Ishikawa (cell line): ENCODE measurements at regions not wholly inside any gene's neighbourhood (a gene's known extent, or its start where the extent isn't known, plus 50 kb on each side); places are given as distances from the start of the nearest gene placed in this dataset.

ENCODE experiments used
- EP300 ChIP-seq: IDR thresholded peaks from 2 replicates; pipeline ENCODE4 v1.6.1; 2012; ENCODE audit warnings: borderline replicate concordance
- RAD21 ChIP-seq: IDR thresholded peaks from 2 replicates; pipeline ENCODE4 v1.6.1; 2012; ENCODE audit warnings: low read depth
- REST ChIP-seq: IDR thresholded peaks from 2 replicates; pipeline ENCODE4 v1.6.1; 2012; ENCODE audit warnings: low read depth, mild to moderate bottlenecking
- TAF1 ChIP-seq: IDR thresholded peaks from 2 replicates; pipeline ENCODE4 v1.6.1; 2012; ENCODE audit warnings: low read depth, mild to moderate bottlenecking
- TCF12 ChIP-seq: IDR thresholded peaks from 2 replicates; pipeline ENCODE4 v1.6.1; 2012; ENCODE audit warnings: low read depth
- TEAD4 ChIP-seq: IDR thresholded peaks from 2 replicates; pipeline ENCODE4 v1.6.1; 2012
- ZBTB7A ChIP-seq: IDR thresholded peaks from 2 replicates; pipeline ENCODE4 v1.6.1; 2012; ENCODE audit warnings: low read depth
- TF ChIP-seq, protein P1 (sequence below): IDR thresholded peaks from 2 replicates; pipeline ENCODE4 v1.6.1; 2012

DNA sequence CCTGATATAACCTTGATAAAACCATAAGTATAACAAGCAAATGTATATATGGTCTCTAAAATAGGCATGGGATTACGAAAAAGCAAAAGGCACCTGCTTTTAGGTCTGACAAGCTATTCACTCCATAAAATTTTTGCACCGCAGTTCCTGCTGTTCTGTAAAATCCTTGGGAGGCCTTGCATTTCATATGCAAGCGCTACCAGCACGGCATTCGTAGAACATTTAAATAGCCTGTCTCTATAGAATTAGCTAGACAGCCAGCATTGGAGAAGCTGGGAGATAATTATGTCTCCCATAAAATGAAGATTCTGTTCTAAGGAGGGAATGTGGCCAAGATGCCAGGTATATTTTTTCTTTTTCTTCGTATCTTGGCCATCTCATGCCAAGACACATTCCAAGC lies 64.5 kb upstream of the ATXN1 start:
- TF ChIP-seq EP300, result no peak
- no peak for TF ChIP-seq REST
- no peak for TF ChIP-seq TCF12
- no peak for TF ChIP-seq TEAD4
- TF ChIP-seq, protein P1, sequence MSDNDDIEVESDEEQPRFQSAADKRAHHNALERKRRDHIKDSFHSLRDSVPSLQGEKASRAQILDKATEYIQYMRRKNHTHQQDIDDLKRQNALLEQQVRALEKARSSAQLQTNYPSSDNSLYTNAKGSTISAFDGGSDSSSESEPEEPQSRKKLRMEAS, result no peak
- no peak for TF ChIP-seq RAD21
- no peak for TF ChIP-seq TAF1
- no peak for TF ChIP-seq ZBTB7A
